GM12891 (cell line): ENCODE measurements at regions not wholly inside any gene's neighbourhood (a gene's known extent, or its start where the extent isn't known, plus 50 kb on each side); places are given as distances from the start of the nearest gene placed in this dataset.

Experiments used
- PAX5 ChIP-seq: IDR thresholded peaks from 2 replicates; pipeline ENCODE4 v1.6.1; 2011; ENCODE audit warnings: low read length, moderate library complexity, mild to moderate bottlenecking; ENCODE audit not compliant: insufficient read depth, severe bottlenecking
- POLR2A ChIP-seq: IDR thresholded peaks from 2 replicates; pipeline ENCODE4 v1.6.1; 2011; ENCODE audit warnings: low read depth, low read length, control low read depth
- POLR2AphosphoS5 ChIP-seq: IDR thresholded peaks from 2 replicates; pipeline ENCODE4 v1.6.1; 2011; ENCODE audit warnings: low read depth, low read length, control low read depth

DNA sequence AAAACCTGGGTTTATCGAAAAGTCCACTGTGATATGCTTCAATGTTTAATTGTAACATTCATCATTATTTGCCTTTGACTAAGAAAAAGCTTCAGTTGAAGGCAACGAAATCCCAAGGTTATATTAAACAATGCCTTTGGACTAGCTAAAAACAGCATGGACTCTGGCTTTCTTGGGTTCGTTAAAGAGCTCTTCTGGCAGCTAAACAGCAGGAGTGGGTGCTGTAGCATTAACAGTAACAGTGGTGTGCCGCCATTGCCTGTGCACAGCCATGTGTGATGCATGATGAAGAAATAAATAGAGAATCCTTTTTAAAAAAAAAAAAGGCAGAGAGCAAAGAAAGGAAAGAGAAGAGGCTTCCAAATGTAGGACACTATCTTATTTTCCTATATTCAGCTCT is 406.6 kb upstream of the FAT3 start:
- TF ChIP-seq POLR2A (no peak), PAX5 (no peak), POLR2AphosphoS5 (no peak)
